HG03354 (cell line): ENCODE measurements at regions not wholly inside any gene's neighbourhood (a gene's known extent, or its start where the extent isn't known, plus 50 kb on each side); places are given as distances from the start of the nearest gene placed in this dataset.
A peak's percentile ranks its signal among the peaks of the same experiment; 100 is the strongest.

ENCODE experiments used
- ATAC-seq: cut with Tn5 transposase; IDR thresholded peaks from one replicate; pipeline ENCODE4 v1.9.1; 2021; ENCODE audit warnings: mild to moderate bottlenecking; ENCODE audit not compliant: unreplicated experiment, poor library complexity, severe bottlenecking

DNA sequence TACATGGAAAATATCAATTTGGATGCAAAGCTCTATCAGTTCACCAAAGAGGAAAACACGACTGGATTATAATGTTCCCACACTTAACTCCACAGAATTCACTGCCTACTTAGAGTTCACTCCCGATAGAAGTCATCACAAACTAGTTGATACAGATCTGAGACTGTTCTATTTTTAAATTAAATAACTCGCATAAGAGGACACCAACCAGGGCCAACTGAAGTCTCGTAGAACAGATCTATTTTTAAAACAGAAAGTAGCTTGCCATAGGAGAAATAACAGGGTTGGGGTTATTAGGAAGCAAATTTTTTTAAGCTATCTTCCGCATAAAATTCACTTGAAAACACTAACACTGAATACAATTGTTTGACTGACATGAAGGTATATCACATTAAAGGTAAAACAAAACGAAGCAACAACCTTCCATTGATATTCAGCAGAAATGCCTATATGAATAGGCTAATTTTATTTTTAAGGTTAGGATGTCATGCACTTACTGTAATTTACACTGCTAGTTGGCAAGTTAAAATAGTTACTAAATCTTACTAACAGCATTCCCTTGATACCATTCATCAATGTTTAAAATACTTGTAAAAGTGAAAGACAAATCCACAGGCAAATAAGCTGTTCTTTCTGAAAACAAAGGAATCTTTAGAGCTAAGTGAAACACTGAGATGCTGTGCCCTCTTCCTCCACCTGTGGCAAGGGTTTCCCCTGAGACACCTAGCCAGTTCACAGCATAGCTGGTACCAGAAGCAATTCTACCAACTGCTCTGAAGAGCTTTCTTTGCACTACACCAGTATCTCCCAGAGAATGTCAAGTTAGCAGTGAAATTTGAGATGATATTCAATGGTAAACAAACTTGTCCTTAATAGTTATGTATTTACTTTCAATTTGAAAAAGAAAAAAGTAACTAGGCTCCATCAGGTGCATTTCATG is 186.7 kb upstream of the ANK3 start:
- ATAC-seq, result no peak

- ATAC-seq, result no peak
Observed at GRCh38 chr10:60575105-60575504, 185.4 kb upstream of the ANK3 start.

DNA sequence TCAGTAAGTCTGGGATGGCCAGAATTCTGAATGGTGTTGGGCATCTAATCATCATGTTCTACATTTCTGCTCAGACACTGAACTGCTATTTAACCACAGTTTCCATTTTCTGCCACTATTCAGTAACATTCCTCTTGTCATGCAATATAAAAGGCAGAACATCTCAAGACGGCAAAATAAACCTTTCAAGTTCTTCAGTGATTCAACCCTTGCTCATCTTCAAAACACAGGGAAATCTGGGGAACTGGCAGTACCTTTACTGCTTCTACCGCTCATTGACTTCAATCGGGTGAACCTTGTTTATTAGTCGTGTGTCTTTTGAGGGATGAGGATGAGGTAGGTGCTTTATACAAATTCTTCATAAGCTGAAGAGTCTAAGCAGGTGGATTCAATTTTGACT is 184.7 kb upstream of the ANK3 start:
- no peak for ATAC-seq

DNA sequence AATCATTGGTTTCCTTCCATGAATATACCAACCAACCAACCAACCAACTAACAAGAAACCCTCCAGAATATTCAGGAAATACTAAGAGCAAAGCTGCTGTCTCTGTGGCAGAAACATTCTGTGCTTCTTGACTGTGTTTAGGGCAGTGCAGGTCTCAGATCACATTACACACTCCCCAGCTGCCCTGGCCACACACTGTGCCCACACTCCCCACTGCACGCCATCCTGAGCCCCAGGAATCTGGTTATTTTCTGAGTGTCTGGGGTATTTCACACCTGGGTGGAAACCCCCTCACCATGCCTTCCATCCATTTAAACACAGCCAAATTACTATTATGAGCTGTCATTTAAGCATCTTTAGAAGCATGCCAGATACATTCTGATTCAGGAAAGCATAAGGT is 183.7 kb upstream of the ANK3 start:
- peak; percentile 63 for ATAC-seq

- peak; percentile 62 for ATAC-seq
Observed at GRCh38 chr10:60572511-60573194, 183.0 kb upstream of the ANK3 start.

DNA sequence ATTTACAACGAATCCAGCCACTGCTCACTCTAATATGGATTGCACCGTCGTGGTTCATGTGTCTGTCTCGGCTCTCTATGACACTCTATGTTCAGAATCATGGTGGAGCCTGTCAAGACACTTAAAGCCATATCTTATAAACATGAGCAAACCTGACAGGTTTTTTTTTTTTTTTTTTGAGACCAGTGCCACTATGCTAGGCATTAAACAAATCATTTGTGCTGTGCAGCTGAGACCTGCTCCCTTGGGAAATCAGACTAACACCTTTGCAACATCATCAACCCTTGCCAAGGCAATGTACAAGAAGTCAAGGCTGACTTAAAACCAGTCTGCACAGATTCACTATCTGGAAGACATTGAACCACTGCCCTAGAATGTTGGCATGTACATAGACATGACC is 181.2 kb upstream of the ANK3 start:
- ATAC-seq, result no peak

GRCh38 chr10:60570272-60570865 is 180.7 kb upstream of the ANK3 start:
- no peak for ATAC-seq

- ATAC-seq, result no peak
Observed at GRCh38 chr10:60569681-60570080, 180.0 kb upstream of the ANK3 start.

- ATAC-seq, result no peak
Observed at GRCh38 chr10:60566096-60566495, 176.4 kb upstream of the ANK3 start.

- ATAC-seq, result no peak
Observed at GRCh38 chr10:60565492-60565891, 175.8 kb upstream of the ANK3 start.

DNA sequence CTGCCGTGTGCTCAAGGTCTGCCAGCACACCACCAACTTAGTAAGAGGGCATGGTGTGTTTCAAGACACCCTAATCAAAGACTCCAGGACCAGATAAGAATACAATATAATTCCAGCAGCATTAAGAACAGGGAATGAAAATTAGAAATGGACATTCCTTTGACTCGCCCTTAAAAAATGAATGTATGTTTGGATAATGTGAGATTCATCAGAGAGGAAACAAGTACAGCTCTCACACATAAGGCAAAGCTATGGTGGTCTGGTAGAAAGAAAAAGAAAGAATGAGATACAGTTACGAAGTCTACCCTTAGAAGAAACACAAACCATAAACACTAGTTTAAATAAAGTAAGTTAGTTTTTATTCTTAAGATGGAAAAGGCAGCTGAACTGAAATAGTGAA is 174.8 kb upstream of the ANK3 start:
- ATAC-seq, result no peak

- ATAC-seq, result no peak
Observed at GRCh38 chr10:60560451-60560850, 170.8 kb upstream of the ANK3 start.

- ATAC-seq, result no peak
Observed at GRCh38 chr10:60555700-60556099, 166.0 kb upstream of the ANK3 start.

- ATAC-seq, result peak; percentile 47
Observed at GRCh38 chr10:60549686-60550085, 160.0 kb upstream of the ANK3 start.

DNA sequence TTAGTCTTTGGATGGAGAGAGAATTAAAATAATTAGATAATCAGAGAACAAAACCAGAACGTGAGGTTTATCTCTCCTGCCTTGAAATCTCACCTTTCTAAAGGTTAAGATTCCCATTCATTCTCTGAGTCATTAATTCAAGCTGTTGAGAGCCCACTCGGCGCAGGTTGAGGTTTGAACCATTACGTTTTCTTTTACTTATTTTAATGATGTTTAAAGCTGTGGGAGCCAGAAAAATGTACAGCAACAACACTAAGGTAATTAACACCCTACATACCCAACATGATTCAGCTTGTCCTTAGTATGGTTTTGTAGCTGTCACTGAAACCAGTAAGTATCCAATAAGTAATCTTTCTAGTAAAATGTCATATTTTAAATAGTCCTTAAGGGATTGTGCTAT is 153.0 kb upstream of the ANK3 start:
- ATAC-seq, result no peak

GRCh38 chr10:60541451-60541850 is 151.8 kb upstream of the ANK3 start:
- no peak for ATAC-seq

DNA sequence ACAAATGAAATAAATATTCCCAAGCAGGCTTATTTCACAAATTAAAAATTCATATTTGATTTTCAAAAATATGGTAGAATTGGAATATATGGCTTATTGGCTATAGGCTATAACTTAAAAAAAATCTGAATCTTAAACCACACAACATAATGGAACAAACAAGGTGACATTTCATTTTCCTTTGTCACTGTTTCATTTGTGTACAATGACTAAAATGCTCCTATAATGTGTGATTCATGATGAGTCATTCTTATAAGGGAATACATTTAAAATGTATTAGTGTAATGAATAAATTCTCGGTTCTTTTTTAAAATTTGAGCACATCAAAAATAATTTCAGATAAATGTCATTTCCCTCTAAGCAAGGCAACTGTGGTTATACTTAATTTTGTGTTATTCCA is 148.0 kb upstream of the ANK3 start:
- ATAC-seq, result no peak

- ATAC-seq, result no peak
Observed at GRCh38 chr10:60536529-60537114, 146.9 kb upstream of the ANK3 start.

- peak; percentile 32 for ATAC-seq
Observed at GRCh38 chr10:60535427-60535826, 145.8 kb upstream of the ANK3 start.

- ATAC-seq, result peak; percentile 59
Observed at GRCh38 chr10:60534761-60535389, 145.2 kb upstream of the ANK3 start.
